ENCODE measurements at regions not wholly inside any gene's neighbourhood (a gene's known extent, or its start where the extent isn't known, plus 50 kb on each side); places are given as distances from the start of the nearest gene placed in this dataset.

GRCh38 chr3:174710612-174711011, 148.5 kb upstream of the NAALADL2 start:
- TF ChIP-seq, protein P1, sequence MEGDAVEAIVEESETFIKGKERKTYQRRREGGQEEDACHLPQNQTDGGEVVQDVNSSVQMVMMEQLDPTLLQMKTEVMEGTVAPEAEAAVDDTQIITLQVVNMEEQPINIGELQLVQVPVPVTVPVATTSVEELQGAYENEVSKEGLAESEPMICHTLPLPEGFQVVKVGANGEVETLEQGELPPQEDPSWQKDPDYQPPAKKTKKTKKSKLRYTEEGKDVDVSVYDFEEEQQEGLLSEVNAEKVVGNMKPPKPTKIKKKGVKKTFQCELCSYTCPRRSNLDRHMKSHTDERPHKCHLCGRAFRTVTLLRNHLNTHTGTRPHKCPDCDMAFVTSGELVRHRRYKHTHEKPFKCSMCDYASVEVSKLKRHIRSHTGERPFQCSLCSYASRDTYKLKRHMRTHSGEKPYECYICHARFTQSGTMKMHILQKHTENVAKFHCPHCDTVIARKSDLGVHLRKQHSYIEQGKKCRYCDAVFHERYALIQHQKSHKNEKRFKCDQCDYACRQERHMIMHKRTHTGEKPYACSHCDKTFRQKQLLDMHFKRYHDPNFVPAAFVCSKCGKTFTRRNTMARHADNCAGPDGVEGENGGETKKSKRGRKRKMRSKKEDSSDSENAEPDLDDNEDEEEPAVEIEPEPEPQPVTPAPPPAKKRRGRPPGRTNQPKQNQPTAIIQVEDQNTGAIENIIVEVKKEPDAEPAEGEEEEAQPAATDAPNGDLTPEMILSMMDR (conservative IDR thresholded peaks at IDR 0.05 in 1 of 2, IDR thresholded peaks at IDR 0.05 in 1 of 2; ENCODE audit: low read depth in 1 of 2, low read length in 2 of 2) = no peak
- TF ChIP-seq EZH2 (IDR thresholded peaks at IDR 0.05; ENCODE audit: low read length, missing control alignments) = no peak

Data from fibroblast of lung (primary cell).